ENCODE measurements at regions not wholly inside any gene's neighbourhood (a gene's known extent, or its start where the extent isn't known, plus 50 kb on each side); places are given as distances from the start of the nearest gene placed in this dataset.

DNA sequence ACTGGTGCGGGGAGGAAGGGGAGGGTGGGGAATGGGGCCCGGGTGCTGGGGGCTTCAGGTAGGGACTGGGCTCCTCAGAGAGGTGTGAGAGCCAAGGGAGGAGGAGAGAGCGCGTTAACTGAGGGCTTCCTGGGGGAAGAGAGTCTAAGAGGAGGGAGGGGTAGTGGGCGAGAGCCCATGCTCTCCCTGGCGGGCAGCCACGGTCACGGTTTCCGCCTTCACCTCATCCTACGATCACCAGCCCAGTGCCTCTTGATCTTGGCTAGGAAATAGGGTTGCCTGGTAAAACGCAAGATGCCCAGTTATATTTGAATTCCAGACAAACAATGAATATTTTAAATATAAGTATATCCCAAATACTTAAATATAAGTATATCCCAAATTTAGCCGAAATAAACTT, 60.8 kb upstream of the GRPEL1 start:
- Histone ChIP-seq H3K9me3 (ENCODE audit: low read length) (no peaks in the 10 kb centered on the region), H3K79me2 (ENCODE audit: low read length) (no peaks in the 10 kb centered on the region), H3K9ac (ENCODE audit: low read length) (no peak overlapping the region), H3F3A (ENCODE audit: low read length, unreplicated experiment) (no peaks in the 10 kb centered on the region), H3K27me3 (ENCODE audit: low read length) (no peaks in the 10 kb centered on the region), H3K9me2 (replicated peaks; ENCODE audit: low read length) (no peaks in the 10 kb centered on the region), H2AFZ (ENCODE audit: low read length) (no peak overlapping the region), H4K20me1 (ENCODE audit: low read length) (no peaks in the 10 kb centered on the region), H3K36me3 (ENCODE audit: low read depth, low read length) (no peaks in the 10 kb centered on the region), H3K4me3 (ENCODE audit: low read length) (no peak overlapping the region), H3K4me1 (ENCODE audit: insufficient read depth, low read length) (peaks cover 10% of the 10 kb centered on the region), H3K27ac (ENCODE audit: low read length) (no peak overlapping the region), H3K4me2 (ENCODE audit: low read length) (no peak overlapping the region)
- ATAC-seq: no peak
- no peak for DNase-seq
- BruUV-seq (replicated peaks): no TSS peak
- POLR2A ChIA-PET (ENCODE audit: unreplicated experiment): no interaction called here
- CTCF ChIA-PET: no interaction called here
- TF ChIP-seq EZH2 (IDR thresholded peaks at IDR 0.05; ENCODE audit: low read length, unreplicated experiment) (no peak), EZH2phosphoT487 (IDR thresholded peaks at IDR 0.05; ENCODE audit: borderline replicate concordance, low read length) (no peak)
- TF ChIP-seq, protein P1, sequence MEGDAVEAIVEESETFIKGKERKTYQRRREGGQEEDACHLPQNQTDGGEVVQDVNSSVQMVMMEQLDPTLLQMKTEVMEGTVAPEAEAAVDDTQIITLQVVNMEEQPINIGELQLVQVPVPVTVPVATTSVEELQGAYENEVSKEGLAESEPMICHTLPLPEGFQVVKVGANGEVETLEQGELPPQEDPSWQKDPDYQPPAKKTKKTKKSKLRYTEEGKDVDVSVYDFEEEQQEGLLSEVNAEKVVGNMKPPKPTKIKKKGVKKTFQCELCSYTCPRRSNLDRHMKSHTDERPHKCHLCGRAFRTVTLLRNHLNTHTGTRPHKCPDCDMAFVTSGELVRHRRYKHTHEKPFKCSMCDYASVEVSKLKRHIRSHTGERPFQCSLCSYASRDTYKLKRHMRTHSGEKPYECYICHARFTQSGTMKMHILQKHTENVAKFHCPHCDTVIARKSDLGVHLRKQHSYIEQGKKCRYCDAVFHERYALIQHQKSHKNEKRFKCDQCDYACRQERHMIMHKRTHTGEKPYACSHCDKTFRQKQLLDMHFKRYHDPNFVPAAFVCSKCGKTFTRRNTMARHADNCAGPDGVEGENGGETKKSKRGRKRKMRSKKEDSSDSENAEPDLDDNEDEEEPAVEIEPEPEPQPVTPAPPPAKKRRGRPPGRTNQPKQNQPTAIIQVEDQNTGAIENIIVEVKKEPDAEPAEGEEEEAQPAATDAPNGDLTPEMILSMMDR (conservative IDR thresholded peaks at IDR 0.05; ENCODE audit: low read depth, low read length): no peak
- intact Hi-C loops (cut with micrococcal nuclease): no loop called here

GRCh38 chr4:7128234-7128633, 60.4 kb upstream of the GRPEL1 start:
- POLR2A ChIA-PET (ENCODE audit: unreplicated experiment): no interaction called here
- H4K20me1 ChIP-seq (ENCODE audit: low read length): no peaks in the 10 kb centered on the region
- H3K9me3 ChIP-seq (ENCODE audit: low read length): no peaks in the 10 kb centered on the region
- ATAC-seq (no peak), DNase-seq (no peak)
- no peaks in the 10 kb centered on the region for H3K36me3 ChIP-seq (ENCODE audit: low read depth, low read length)
- no peak overlapping the region for H3K4me3 ChIP-seq (ENCODE audit: low read length)
- H3K79me2 ChIP-seq (ENCODE audit: low read length): no peaks in the 10 kb centered on the region
- no peak overlapping the region for H3K27ac ChIP-seq (ENCODE audit: low read length)
- H3K9ac ChIP-seq (ENCODE audit: low read length): no peak overlapping the region
- no peak overlapping the region for H2AFZ ChIP-seq (ENCODE audit: low read length)
- H3K4me2 ChIP-seq (ENCODE audit: low read length): no peak overlapping the region
- peaks cover 10% of the 10 kb centered on the region for H3K4me1 ChIP-seq (ENCODE audit: insufficient read depth, low read length)
- H3K27me3 ChIP-seq (ENCODE audit: low read length): no peaks in the 10 kb centered on the region
- H3F3A ChIP-seq (ENCODE audit: low read length, unreplicated experiment): no peaks in the 10 kb centered on the region
- CTCF ChIA-PET: no interaction called here
- TF ChIP-seq, protein P1 (conservative IDR thresholded peaks at IDR 0.05; ENCODE audit: low read depth, low read length): no peak
- TF ChIP-seq EZH2phosphoT487 (IDR thresholded peaks at IDR 0.05; ENCODE audit: borderline replicate concordance, low read length) (no peak), EZH2 (IDR thresholded peaks at IDR 0.05; ENCODE audit: low read length, unreplicated experiment) (no peak)
- BruUV-seq (replicated peaks): no TSS peak
- intact Hi-C loops (cut with micrococcal nuclease): no loop called here
- H3K9me2 ChIP-seq (replicated peaks; ENCODE audit: low read length): no peaks in the 10 kb centered on the region

GRCh38 chr4:7127576-7127975, 59.7 kb upstream of the GRPEL1 start:
- Histone ChIP-seq H3K36me3 (ENCODE audit: low read depth, low read length) (no peaks in the 10 kb centered on the region), H3K27me3 (ENCODE audit: low read length) (no peaks in the 10 kb centered on the region), H3K4me2 (ENCODE audit: low read length) (no peak overlapping the region), H3K9me2 (replicated peaks; ENCODE audit: low read length) (no peaks in the 10 kb centered on the region), H3K27ac (ENCODE audit: low read length) (no peak overlapping the region), H3K9me3 (ENCODE audit: low read length) (no peaks in the 10 kb centered on the region), H3K79me2 (ENCODE audit: low read length) (no peaks in the 10 kb centered on the region), H3K4me3 (ENCODE audit: low read length) (no peak overlapping the region), H4K20me1 (ENCODE audit: low read length) (no peaks in the 10 kb centered on the region), H2AFZ (ENCODE audit: low read length) (no peak overlapping the region), H3F3A (ENCODE audit: low read length, unreplicated experiment) (no peaks in the 10 kb centered on the region), H3K4me1 (ENCODE audit: insufficient read depth, low read length) (peaks cover 10% of the 10 kb centered on the region), H3K9ac (ENCODE audit: low read length) (no peak overlapping the region)
- intact Hi-C loops (cut with micrococcal nuclease): no loop called here
- no peak for DNase-seq
- POLR2A ChIA-PET (ENCODE audit: unreplicated experiment): no interaction called here
- no peak for ATAC-seq
- BruUV-seq (replicated peaks): no TSS peak
- TF ChIP-seq, protein P1 (conservative IDR thresholded peaks at IDR 0.05; ENCODE audit: low read depth, low read length): no peak
- TF ChIP-seq EZH2phosphoT487 (IDR thresholded peaks at IDR 0.05; ENCODE audit: borderline replicate concordance, low read length) (no peak), EZH2 (IDR thresholded peaks at IDR 0.05; ENCODE audit: low read length, unreplicated experiment) (no peak)
- CTCF ChIA-PET: no interaction called here

Data from PC-3 (cell line).